ENCODE measurements at regions not wholly inside any gene's neighbourhood (a gene's known extent, or its start where the extent isn't known, plus 50 kb on each side); places are given as distances from the start of the nearest gene placed in this dataset.

- peaks cover 34% of the 10 kb centered on the region for H3K36me3 ChIP-seq
- H3K27ac ChIP-seq = no peak overlapping the region
Observed at GRCh38 chr14:71665157-71665556, 267.1 kb upstream of the RGS6 start.

GRCh38 chr14:71665781-71666180 lies 266.4 kb upstream of the RGS6 start:
- Histone ChIP-seq H3K27me3 (no peaks in the 10 kb centered on the region), H3K9me3 (no peaks in the 10 kb centered on the region), H3K4me3 (ENCODE audit: low read depth in 1 of 2, low read length in 1 of 2) (no peak overlapping the region), H3K4me1 (ENCODE audit: control insufficient read depth in 1 of 2, insufficient read depth in 1 of 2, low read depth in 1 of 2, low read length in 1 of 2) (no peaks in the 10 kb centered on the region), H3K27ac (no peak overlapping the region), H3K36me3 (peaks cover 32% of the 10 kb centered on the region)
- TF ChIP-seq CTCF (IDR thresholded peaks at IDR 0.05) = no peak

More at GRCh38 chr14:71665157-71665556, 267.1 kb upstream of the RGS6 start:
- Histone ChIP-seq H3K27me3 (no peaks in the 10 kb centered on the region), H3K9me3 (no peaks in the 10 kb centered on the region), H3K4me3 (ENCODE audit: low read depth in 1 of 2, low read length in 1 of 2) (no peak overlapping the region), H3K4me1 (ENCODE audit: control insufficient read depth in 1 of 2, insufficient read depth in 1 of 2, low read depth in 1 of 2, low read length in 1 of 2) (no peaks in the 10 kb centered on the region)
- no peak for TF ChIP-seq CTCF (IDR thresholded peaks at IDR 0.05)

GRCh38 chr14:71666571-71667145 lies 265.6 kb upstream of the RGS6 start:
- peaks cover 31% of the 10 kb centered on the region for H3K36me3 ChIP-seq
- no peak for TF ChIP-seq CTCF (IDR thresholded peaks at IDR 0.05)
- no peaks in the 10 kb centered on the region for H3K27me3 ChIP-seq
- no peak overlapping the region for H3K4me3 ChIP-seq (ENCODE audit: low read depth in 1 of 2, low read length in 1 of 2)
- no peak overlapping the region for H3K27ac ChIP-seq
- no peaks in the 10 kb centered on the region for H3K4me1 ChIP-seq (ENCODE audit: control insufficient read depth in 1 of 2, insufficient read depth in 1 of 2, low read depth in 1 of 2, low read length in 1 of 2)
- no peaks in the 10 kb centered on the region for H3K9me3 ChIP-seq

- no peak for TF ChIP-seq CTCF (IDR thresholded peaks at IDR 0.05)
- no peaks in the 10 kb centered on the region for H3K4me1 ChIP-seq (ENCODE audit: control insufficient read depth in 1 of 2, insufficient read depth in 1 of 2, low read depth in 1 of 2, low read length in 1 of 2)
- peaks cover 36% of the 10 kb centered on the region for H3K36me3 ChIP-seq
- no peak overlapping the region for H3K4me3 ChIP-seq (ENCODE audit: low read depth in 1 of 2, low read length in 1 of 2)
- peak overlapping the region; percentile 18 for H3K27ac ChIP-seq
- H3K9me3 ChIP-seq = no peaks in the 10 kb centered on the region
- no peaks in the 10 kb centered on the region for H3K27me3 ChIP-seq
Observed at GRCh38 chr14:71668186-71668912, 263.9 kb upstream of the RGS6 start.

- Histone ChIP-seq H3K4me3 (ENCODE audit: low read depth in 1 of 2, low read length in 1 of 2) (no peak overlapping the region), H3K27ac (no peak overlapping the region), H3K36me3 (peaks cover 45% of the 10 kb centered on the region), H3K27me3 (no peaks in the 10 kb centered on the region), H3K9me3 (no peaks in the 10 kb centered on the region), H3K4me1 (ENCODE audit: control insufficient read depth in 1 of 2, insufficient read depth in 1 of 2, low read depth in 1 of 2, low read length in 1 of 2) (peaks cover 0 to 4% of the 10 kb centered on the region in 2 experiments)
- no peak for TF ChIP-seq CTCF (IDR thresholded peaks at IDR 0.05)
Observed at GRCh38 chr14:71672596-71672995, 259.6 kb upstream of the RGS6 start.
